HFFc6 (cell line): ENCODE measurements at regions not wholly inside any gene's neighbourhood (a gene's known extent, or its start where the extent isn't known, plus 50 kb on each side); places are given as distances from the start of the nearest gene placed in this dataset.

Source experiments
- DNase-seq: peaks from one replicate; pipeline ENCODE4 v3.0.0-alpha.2; 2018
- H3K27ac Mint-ChIP-seq: 2 replicates; pipeline ENCODE4 v1.8.0; 2020; ENCODE audit warnings: mild to moderate bottlenecking, mixed read lengths
- H3K27me3 Mint-ChIP-seq: 2 replicates; pipeline ENCODE4 v1.8.0; 2021; ENCODE audit warnings: mild to moderate bottlenecking, moderate library complexity, mixed read lengths; ENCODE audit not compliant: insufficient read depth
- H3K36me3 Mint-ChIP-seq: 2 replicates; pipeline ENCODE4 v1.8.0; 2021; ENCODE audit warnings: low read depth, mixed read lengths
- H3K4me1 Mint-ChIP-seq: 2 replicates; pipeline ENCODE4 v1.8.0; 2020; ENCODE audit warnings: low read depth, mixed read lengths
- H3K4me3 Mint-ChIP-seq: 2 replicates; pipeline ENCODE4 v1.8.0; 2020; ENCODE audit warnings: mild to moderate bottlenecking, moderate library complexity, mixed read lengths
- H3K9me3 Mint-ChIP-seq: 2 replicates; pipeline ENCODE4 v1.8.0; 2020; ENCODE audit warnings: mild to moderate bottlenecking, mixed read lengths
- CTCF ChIP-seq: fragments of 200-600 bp; sonication (generic); IDR thresholded peaks from 2 replicates; pipeline ENCODE4 v1.5.0; 2021; ENCODE audit warnings: antibody characterized with exemption, mild to moderate bottlenecking

- no peaks in the 10 kb centered on the region for H3K27me3 Mint-ChIP-seq
- DNase-seq, result no peak
- no peak overlapping the region for H3K4me3 Mint-ChIP-seq
- H3K9me3 Mint-ChIP-seq, result peaks cover 35% of the 10 kb centered on the region
- no peak for TF ChIP-seq CTCF
- no peak overlapping the region for H3K27ac Mint-ChIP-seq
- H3K36me3 Mint-ChIP-seq, result no peaks in the 10 kb centered on the region
- H3K4me1 Mint-ChIP-seq, result no peaks in the 10 kb centered on the region
Measured at GRCh38 chr6:22668717-22669116, 99.4 kb downstream of the HDGFL1 start.

GRCh38 chr6:22670605-22671004 is 101.2 kb downstream of the HDGFL1 start:
- no peak for DNase-seq
- TF ChIP-seq CTCF, result no peak
- H3K27ac Mint-ChIP-seq, result no peak overlapping the region
- no peak overlapping the region for H3K4me3 Mint-ChIP-seq
- H3K36me3 Mint-ChIP-seq, result no peaks in the 10 kb centered on the region
- H3K9me3 Mint-ChIP-seq, result peaks cover 35% of the 10 kb centered on the region
- no peaks in the 10 kb centered on the region for H3K4me1 Mint-ChIP-seq
- H3K27me3 Mint-ChIP-seq, result no peaks in the 10 kb centered on the region

- H3K36me3 Mint-ChIP-seq, result no peaks in the 10 kb centered on the region
- H3K4me1 Mint-ChIP-seq, result no peaks in the 10 kb centered on the region
- TF ChIP-seq CTCF, result no peak
- no peak overlapping the region for H3K4me3 Mint-ChIP-seq
- DNase-seq, result no peak
- no peaks in the 10 kb centered on the region for H3K27me3 Mint-ChIP-seq
- H3K27ac Mint-ChIP-seq, result no peak overlapping the region
- peaks cover 32% of the 10 kb centered on the region for H3K9me3 Mint-ChIP-seq
Measured at GRCh38 chr6:22673474-22673873, 104.1 kb downstream of the HDGFL1 start.

- Mint-ChIP-seq H3K4me3 (no peak overlapping the region), H3K27ac (no peak overlapping the region), H3K27me3 (no peaks in the 10 kb centered on the region), H3K4me1 (no peaks in the 10 kb centered on the region), H3K36me3 (no peaks in the 10 kb centered on the region), H3K9me3 (peaks cover 31% of the 10 kb centered on the region)
- TF ChIP-seq CTCF, result no peak
- no peak for DNase-seq
Measured at GRCh38 chr6:22680950-22681349, 111.6 kb downstream of the HDGFL1 start.

- H3K9me3 Mint-ChIP-seq, result peaks cover 32% of the 10 kb centered on the region
- no peaks in the 10 kb centered on the region for H3K27me3 Mint-ChIP-seq
- H3K36me3 Mint-ChIP-seq, result no peaks in the 10 kb centered on the region
- DNase-seq, result no peak
- no peak overlapping the region for H3K27ac Mint-ChIP-seq
- no peaks in the 10 kb centered on the region for H3K4me1 Mint-ChIP-seq
- no peak for TF ChIP-seq CTCF
- H3K4me3 Mint-ChIP-seq, result no peak overlapping the region
Measured at GRCh38 chr6:22681761-22682160, 112.4 kb downstream of the HDGFL1 start.

- Mint-ChIP-seq H3K27me3 (no peaks in the 10 kb centered on the region), H3K4me3 (no peak overlapping the region), H3K27ac (no peak overlapping the region), H3K36me3 (no peaks in the 10 kb centered on the region), H3K4me1 (no peaks in the 10 kb centered on the region), H3K9me3 (peaks cover 32% of the 10 kb centered on the region)
- no peak for DNase-seq
- TF ChIP-seq CTCF, result no peak
Measured at GRCh38 chr6:22682979-22683378, 113.6 kb downstream of the HDGFL1 start.
